Testis (tissue), 2 donors: ENCODE measurements at regions not wholly inside any gene's neighbourhood (a gene's known extent, or its start where the extent isn't known, plus 50 kb on each side); places are given as distances from the start of the nearest gene placed in this dataset.

Experiments used
- POLR2A ChIP-seq: fragments of 450-650 bp; IDR thresholded peaks from one replicate; pipeline ENCODE4 v1.6.1; 2017; ENCODE audit warnings: antibody characterized with exemption, mild to moderate bottlenecking, moderate library complexity
- TF ChIP-seq, protein P1 (sequence below), 3 experiments: fragments of 450-650 bp in 2 of 3; fragments of 200-600 bp in 1 of 3; sonication (generic) in 1 of 3; IDR thresholded peaks; one replicate each; pipeline ENCODE4 v1.5.1; 2016 to 2019; ENCODE audit warnings: antibody characterized with exemption in 3 of 3, mild to moderate bottlenecking in 2 of 3, moderate library complexity in 1 of 3

DNA sequence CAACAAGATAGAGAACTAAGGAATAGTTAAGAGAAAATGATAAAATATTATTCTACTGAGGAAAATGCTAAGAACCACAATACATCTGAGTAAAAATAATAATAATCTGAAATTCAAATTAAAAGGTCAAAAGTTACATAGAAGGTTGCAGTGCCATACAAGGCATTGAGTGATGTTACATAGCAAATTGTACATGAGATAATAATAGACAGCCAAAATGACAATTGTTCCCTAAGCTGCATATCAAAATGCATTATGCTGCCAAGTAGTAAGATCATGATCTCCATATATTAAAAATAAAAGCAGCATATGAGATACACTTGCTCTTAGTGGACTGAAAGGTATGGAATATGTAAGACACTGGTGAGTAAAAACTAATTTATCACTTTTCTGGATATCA, 547.7 kb downstream of the KCNT2 start:
- TF ChIP-seq, protein P1, sequence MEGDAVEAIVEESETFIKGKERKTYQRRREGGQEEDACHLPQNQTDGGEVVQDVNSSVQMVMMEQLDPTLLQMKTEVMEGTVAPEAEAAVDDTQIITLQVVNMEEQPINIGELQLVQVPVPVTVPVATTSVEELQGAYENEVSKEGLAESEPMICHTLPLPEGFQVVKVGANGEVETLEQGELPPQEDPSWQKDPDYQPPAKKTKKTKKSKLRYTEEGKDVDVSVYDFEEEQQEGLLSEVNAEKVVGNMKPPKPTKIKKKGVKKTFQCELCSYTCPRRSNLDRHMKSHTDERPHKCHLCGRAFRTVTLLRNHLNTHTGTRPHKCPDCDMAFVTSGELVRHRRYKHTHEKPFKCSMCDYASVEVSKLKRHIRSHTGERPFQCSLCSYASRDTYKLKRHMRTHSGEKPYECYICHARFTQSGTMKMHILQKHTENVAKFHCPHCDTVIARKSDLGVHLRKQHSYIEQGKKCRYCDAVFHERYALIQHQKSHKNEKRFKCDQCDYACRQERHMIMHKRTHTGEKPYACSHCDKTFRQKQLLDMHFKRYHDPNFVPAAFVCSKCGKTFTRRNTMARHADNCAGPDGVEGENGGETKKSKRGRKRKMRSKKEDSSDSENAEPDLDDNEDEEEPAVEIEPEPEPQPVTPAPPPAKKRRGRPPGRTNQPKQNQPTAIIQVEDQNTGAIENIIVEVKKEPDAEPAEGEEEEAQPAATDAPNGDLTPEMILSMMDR (IDR thresholded peaks at IDR 0.05) = no peak
- no peak for TF ChIP-seq POLR2A
